ENCODE measurements at regions not wholly inside any gene's neighbourhood (a gene's known extent, or its start where the extent isn't known, plus 50 kb on each side); places are given as distances from the start of the nearest gene placed in this dataset.

- no peaks in the 10 kb centered on the region for H3K4me1 ChIP-seq
- TF ChIP-seq POLR2AphosphoS5 (IDR thresholded peaks at IDR 0.05) (no peak), CTCF (IDR thresholded peaks at IDR 0.05) (no peak), POLR2A (IDR thresholded peaks at IDR 0.05) (no peak), EP300 (IDR thresholded peaks at IDR 0.05) (no peak)
- H3K27ac ChIP-seq = no peak overlapping the region
- H3K9me3 ChIP-seq = no peaks in the 10 kb centered on the region
- H3K27me3 ChIP-seq = peaks cover 0 to 19% (median 0%) of the 10 kb centered on the region in 3 donors
- no peaks in the 10 kb centered on the region for H3K36me3 ChIP-seq
- peak in 1 of 2 donors; percentile 14 for DNase-seq
- no peak overlapping the region for H3K4me3 ChIP-seq
- intact Hi-C loops (cut with DNase I; ENCODE audit: low total_unique reads) = no loop called here
- WGBS, 5 donors = 71 to 93% (median 90%) methylated on average over 7 of the region's 7 CpGs
Measured at GRCh38 chr18:78693429-78693828, 286.2 kb upstream of the SALL3 start.

DNA sequence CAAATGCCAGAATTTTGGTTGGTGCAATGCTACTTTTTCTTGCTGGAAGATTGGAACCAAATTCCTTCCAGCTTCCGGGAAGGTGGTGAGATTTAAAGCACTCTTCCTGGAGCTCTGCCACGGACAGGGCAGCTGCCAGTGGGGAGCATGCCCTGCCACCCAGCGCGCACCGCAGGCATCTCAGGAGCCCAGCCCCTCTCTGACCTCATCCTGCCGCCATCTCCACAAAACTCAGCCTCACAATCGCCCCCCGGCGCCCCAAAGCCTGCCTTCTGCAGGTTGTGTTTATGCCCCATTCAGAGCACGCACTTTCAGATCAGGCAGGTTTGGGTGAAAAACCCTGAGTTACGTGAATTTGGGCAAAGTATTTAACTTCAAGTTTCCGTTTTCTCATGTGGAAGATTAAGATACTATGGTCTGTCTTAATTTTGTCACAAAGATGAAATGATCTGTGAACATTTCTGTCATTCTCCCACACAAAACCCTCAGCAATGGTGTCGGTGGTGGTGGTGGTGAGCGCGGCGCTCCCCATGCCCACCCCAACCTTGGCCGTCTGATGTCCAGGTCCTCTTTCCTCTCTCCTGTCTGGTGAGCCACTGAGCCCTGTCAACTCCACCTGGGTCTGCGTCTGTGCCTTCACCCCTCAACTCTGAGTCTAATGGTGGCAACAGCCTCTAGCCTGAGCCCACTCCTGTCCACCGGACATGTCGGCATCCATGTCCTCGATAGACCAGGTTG is 282.8 kb upstream of the SALL3 start:
- whole genome bisulfite sequencing, 5 donors = 85 to 88% (median 86%) methylated on average over 21 of the region's 21 CpGs
- Histone ChIP-seq H3K36me3 (no peaks in the 10 kb centered on the region), H3K9me3 (no peaks in the 10 kb centered on the region), H3K4me1 (no peaks in the 10 kb centered on the region), H3K27ac (no peak overlapping the region), H3K27me3 (peaks cover 0 to 27% (median 0%) of the 10 kb centered on the region in 3 donors), H3K4me3 (no peak overlapping the region)
- DNase-seq = no peak
- intact Hi-C loops (cut with DNase I; ENCODE audit: low total_unique reads) = no loop called here
- TF ChIP-seq POLR2AphosphoS5 (IDR thresholded peaks at IDR 0.05) (no peak), POLR2A (IDR thresholded peaks at IDR 0.05) (no peak), EP300 (IDR thresholded peaks at IDR 0.05) (no peak), CTCF (IDR thresholded peaks at IDR 0.05) (no peak)

DNA sequence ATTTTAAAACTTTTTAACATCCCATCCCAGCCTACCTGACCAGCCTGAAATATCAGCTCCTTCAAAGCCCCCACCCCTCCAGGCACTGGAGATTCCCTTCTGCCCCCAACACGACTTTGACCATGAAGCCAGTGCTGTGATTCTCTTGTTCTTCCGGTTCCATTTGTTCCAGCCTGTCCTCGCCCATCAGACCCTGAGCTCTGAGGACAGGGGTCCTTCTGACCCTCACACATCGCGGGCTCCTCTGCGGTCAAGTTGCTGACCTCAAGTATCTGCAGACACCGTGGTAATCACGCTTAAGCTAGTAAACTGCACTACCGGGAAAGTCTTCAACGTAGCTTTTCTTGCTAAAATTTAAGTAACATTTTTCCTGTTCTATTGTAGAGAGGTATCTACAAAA is 282.2 kb upstream of the SALL3 start:
- Histone ChIP-seq H3K27me3 (peaks cover 0 to 27% (median 0%) of the 10 kb centered on the region in 3 donors), H3K36me3 (no peaks in the 10 kb centered on the region), H3K9me3 (no peaks in the 10 kb centered on the region), H3K27ac (no peak overlapping the region), H3K4me3 (no peak overlapping the region), H3K4me1 (no peaks in the 10 kb centered on the region)
- TF ChIP-seq EP300 (IDR thresholded peaks at IDR 0.05) (no peak), CTCF (IDR thresholded peaks at IDR 0.05) (no peak), POLR2AphosphoS5 (IDR thresholded peaks at IDR 0.05) (no peak), POLR2A (IDR thresholded peaks at IDR 0.05) (no peak)
- 84 to 89% (median 88%) methylated on average over 10 of the region's 10 CpGs for WGBS, 5 donors
- intact Hi-C loops (cut with DNase I; ENCODE audit: low total_unique reads) = no loop called here
- no peak for DNase-seq

GRCh38 chr18:78698914-78699313 is 280.7 kb upstream of the SALL3 start:
- no peaks in the 10 kb centered on the region for H3K9me3 ChIP-seq
- H3K27me3 ChIP-seq = peaks cover 0 to 34% (median 0%) of the 10 kb centered on the region in 3 donors
- WGBS, 5 donors = 70 to 89% (median 85%) methylated on average over 5 of the region's 5 CpGs
- TF ChIP-seq CTCF (IDR thresholded peaks at IDR 0.05) (no peak), POLR2A (IDR thresholded peaks at IDR 0.05) (no peak), POLR2AphosphoS5 (IDR thresholded peaks at IDR 0.05) (no peak), EP300 (IDR thresholded peaks at IDR 0.05) (no peak)
- intact Hi-C loops (cut with DNase I; ENCODE audit: low total_unique reads) = no loop called here
- H3K27ac ChIP-seq = no peak overlapping the region
- no peaks in the 10 kb centered on the region for H3K4me1 ChIP-seq
- no peaks in the 10 kb centered on the region for H3K36me3 ChIP-seq
- no peak for DNase-seq
- H3K4me3 ChIP-seq = no peak overlapping the region
